ENCODE measurements at regions not wholly inside any gene's neighbourhood (a gene's known extent, or its start where the extent isn't known, plus 50 kb on each side); places are given as distances from the start of the nearest gene placed in this dataset.

DNA sequence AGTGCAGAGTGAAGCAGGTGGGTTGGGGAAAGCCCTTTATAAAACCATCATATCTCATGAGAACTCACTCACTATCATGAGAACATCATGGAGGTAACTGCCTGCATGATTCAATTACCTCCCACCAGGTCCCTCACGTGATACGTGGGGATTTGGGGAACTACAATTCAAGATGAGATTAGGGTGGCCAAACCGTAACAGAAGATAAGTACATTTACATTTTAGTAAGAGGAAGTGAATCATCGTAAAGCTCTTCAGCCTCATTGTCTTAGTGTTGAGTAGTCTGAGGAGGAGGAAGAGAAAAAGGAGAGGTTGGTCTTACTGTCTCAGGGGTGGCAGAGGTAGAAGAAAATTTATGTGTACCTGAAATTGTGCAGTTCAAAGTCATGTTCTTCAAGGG, 1053.4 kb upstream of the ADGRL4 start:
- DNase-seq (ENCODE audit: low spot score) = no peak

DNA sequence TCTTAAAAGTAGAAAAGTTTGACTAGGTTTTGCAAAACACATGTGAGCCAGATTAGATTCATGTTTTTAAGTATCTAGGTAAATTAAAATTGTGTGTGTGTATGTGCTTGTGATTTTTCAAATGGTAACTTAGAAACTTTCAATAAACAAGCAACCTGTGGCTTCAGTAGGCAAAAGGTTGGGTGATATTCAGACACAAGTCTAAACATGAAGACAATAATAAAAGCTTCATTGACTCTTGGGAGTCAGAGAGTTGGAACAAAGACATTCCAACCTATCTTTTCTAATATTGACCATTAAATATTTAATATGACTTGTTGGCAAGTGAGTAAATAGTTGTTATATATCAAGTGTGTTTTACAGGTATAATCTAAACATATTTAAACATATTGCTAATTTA, 1049.6 kb upstream of the ADGRL4 start:
- DNase-seq (ENCODE audit: low spot score) = no peak

- DNase-seq (ENCODE audit: low spot score) = no peak
Observed at GRCh38 chr1:80054129-80054528, 1047.6 kb upstream of the ADGRL4 start.

GRCh38 chr1:80053613-80054012, 1047.1 kb upstream of the ADGRL4 start:
- no peak for DNase-seq (ENCODE audit: low spot score)

DNA sequence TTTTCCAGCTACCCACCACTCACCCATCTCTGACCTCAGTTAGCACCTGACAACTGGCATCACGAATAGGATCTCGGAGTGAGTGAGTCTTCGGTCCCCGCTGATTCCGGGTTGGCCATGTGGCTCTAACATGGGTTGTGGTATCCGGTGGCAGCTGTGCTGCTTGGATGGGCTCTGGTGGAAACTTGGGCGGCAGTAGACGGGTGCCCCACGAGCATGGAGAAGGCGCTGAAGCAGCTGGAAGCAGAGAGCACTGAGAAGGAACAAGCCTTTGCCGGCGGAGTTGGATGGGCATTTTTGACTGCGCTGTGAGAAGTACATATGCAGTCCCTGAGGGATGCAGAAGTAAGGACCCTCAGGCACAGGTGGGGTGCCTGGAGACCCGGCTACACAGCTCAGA, 1044.0 kb upstream of the ADGRL4 start:
- DNase-seq (ENCODE audit: low spot score) = no peak

GRCh38 chr1:80050085-80050484, 1043.6 kb upstream of the ADGRL4 start:
- no peak for DNase-seq (ENCODE audit: low spot score)

GRCh38 chr1:80048716-80049115, 1042.2 kb upstream of the ADGRL4 start:
- DNase-seq (ENCODE audit: low spot score) = no peak

DNA sequence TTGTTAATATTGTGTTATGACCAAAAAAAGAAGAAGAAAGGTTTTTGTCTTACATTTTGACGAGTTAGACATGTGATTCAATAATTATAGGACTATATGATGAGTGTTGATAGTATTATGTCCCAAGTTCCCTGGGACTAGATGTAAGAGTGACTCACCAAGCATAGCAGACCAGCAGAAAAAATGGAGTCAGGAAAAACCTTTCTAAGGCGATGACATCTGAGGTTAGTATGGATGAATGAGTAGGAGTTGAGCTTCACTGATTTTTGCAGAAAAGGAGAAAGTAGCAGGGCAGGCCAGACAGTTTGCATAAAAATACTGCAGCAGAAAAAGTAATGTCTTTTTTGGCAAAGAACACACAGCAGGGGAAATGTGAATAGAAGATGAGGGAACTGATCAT, 1041.3 kb upstream of the ADGRL4 start:
- DNase-seq (ENCODE audit: low spot score) = no peak

DNA sequence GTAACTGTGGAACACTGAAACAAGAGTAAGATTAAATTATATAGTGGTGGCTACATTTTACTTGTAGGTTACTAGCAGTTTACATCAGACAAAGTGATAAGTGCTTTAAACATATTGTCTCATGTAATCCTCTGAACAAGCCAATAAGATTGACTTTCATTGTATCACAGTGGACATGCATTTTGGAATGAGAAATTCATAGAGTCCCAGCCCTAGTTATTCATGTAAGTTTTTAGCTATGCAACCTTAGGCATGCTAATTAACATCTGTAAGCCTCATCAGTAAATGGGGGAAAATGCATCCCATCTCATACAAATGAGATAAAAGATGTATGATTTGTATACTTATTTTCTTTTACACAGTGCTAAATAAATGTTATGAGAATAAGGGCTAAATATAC, 1038.1 kb upstream of the ADGRL4 start:
- no peak for DNase-seq (ENCODE audit: low spot score)

DNA sequence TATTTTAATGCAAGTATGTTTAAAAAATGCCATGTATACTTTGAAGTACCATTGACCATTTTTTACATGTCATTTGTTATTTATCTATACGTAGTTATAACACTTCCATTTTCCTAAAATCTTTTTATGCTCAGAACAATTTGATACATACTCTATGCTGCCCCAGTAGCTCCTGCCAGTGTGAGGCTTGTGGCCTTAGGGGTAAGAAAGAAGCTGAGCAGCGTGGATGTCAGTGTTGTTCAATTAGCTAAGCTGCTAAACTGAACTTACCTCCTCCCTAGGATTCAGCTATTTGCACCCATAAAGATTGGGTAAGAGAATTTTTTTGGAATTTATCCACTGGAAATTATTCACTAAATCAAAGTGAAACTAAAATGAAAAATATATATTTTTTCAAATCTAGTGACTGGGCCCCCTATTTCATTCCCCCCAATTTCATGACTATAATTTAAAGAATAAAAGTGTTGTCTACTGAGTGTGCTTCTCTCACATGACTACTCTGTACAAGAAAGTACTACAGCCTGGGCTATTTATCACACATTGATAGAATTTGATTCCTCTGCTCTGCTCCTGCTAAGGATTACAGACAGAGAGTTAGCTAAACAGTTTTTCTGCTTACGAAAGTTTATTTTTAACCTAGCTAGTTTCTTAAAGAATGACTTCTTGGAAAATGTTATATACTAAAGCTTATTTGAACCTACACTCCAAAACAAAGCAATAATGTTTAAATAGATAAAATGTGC, 1030.3 kb upstream of the ADGRL4 start:
- DNase-seq (ENCODE audit: low spot score) = no peak

DNA sequence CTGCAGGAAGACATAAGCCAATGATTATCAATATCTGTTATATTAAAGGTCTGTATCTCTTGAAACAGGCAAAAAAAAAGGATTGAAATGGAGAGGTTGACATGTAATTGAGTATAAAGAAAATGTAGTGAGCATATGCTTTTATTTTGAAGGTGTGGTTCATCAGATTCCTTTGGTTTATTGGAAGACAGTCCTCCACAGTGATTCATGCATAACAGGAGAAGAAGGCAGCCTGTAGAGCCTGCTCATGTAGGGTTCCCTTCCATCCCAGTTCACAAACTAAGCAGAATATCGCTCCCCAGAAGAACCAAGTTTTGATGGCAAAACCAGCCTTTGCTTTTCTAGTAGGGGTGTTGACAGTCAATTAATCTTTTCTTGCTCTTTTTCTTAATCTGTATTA, 1016.8 kb upstream of the ADGRL4 start:
- DNase-seq (ENCODE audit: low spot score) = no peak

DNA sequence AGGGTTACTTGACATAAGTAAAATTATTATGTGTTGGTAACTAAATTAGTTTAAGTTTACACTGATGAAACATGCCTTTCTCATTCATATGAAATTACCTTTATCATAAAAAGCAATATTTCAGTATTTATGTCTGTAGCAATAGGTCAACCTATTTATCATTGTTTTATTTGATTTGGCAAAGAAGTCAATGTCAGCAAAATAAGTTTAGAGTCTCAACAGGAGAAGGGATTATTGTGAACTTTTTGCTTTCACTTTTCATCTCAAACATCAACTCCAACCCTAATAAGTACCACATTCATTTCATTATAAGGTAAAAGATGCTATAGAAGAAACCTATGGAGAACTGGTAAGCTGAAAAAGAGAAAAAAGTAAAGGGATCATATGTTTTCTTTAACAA, 1015.4 kb upstream of the ADGRL4 start:
- no peak for DNase-seq (ENCODE audit: low spot score)

- no peak for DNase-seq (ENCODE audit: low spot score)
Observed at GRCh38 chr1:80018348-80018747, 1011.8 kb upstream of the ADGRL4 start.

- DNase-seq (ENCODE audit: low spot score) = no peak
Observed at GRCh38 chr1:80008934-80009333, 1002.4 kb upstream of the ADGRL4 start.

GRCh38 chr1:80003250-80003649, 996.7 kb upstream of the ADGRL4 start:
- no peak for DNase-seq (ENCODE audit: low spot score)

DNA sequence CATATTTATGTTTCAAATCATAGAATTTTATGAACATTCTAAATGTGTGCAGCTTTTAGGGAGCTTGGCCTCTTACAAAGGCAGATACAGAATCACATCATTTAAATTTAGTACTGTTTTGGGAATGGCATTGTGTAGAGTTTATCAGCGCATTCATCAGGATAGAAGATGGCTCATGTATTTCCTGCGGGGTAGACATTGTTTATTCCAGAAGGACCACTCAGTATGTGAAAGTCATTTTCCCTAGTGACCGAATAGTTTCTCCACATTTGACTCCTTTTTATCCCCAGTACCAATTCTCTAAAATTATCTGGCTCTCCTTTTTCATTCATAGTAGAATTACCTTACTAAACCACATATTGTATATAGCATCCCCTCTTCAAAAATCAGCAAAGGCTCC, 981.9 kb upstream of the ADGRL4 start:
- DNase-seq (ENCODE audit: low spot score) = no peak

DNA sequence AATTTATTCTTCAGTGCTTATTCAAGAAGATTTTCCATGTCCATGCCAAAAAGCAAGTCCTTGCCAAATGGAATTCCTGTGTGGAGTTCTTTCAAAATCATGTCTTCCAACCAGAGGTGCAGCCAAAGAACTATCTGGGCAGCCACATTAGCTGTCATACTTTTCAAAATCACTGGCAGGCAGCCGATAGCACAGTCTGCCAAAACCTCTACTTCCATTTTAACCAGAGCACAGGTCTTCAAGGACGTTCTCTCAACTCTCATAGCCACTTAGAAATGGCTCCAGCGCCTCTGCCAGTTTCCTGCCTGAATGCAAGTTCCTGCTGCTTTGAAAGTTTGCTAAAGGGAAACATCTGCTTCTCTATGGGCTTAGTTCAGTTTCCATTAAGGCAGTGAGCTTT, 975.7 kb upstream of the ADGRL4 start:
- DNase-seq (ENCODE audit: low spot score) = no peak

DNA sequence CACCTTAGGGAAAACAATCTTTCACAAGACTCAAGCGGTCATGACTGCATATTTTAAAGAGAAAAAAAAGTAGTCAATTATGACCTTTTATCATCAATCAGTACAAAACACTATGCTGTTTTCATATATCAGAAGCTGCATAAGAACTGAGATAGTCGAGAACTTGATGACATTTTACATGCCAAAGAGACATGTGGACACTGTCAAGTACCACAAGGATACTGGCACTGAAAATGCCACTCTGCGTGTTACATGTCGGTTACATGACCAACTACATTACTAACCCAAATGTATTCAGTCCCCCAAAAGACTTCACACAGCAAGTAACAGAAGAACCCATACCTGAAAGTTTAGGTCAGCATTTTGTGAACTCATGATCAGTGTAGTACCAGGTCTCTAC, 975.0 kb upstream of the ADGRL4 start:
- DNase-seq (ENCODE audit: low spot score) = no peak

- DNase-seq (ENCODE audit: low spot score) = no peak
Observed at GRCh38 chr1:79979346-79979745, 972.8 kb upstream of the ADGRL4 start.

DNA sequence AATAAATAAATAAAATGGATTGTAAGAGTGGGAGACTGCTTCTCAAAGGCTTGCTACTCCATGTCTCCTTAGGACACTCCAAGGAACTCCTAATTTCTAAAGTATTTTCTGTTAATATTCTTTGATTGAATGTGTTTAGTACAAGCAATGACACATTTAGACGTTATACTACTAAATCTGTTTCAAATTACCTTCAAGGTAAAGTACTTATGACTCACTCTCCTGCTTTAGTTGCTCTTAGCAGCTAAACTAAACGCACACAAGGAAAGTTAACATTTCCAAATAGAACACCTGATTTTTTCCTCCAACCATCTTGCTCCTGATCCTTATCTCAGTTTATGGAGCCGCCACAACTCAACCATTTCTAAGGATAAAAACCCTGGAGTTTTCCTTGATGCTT, 969.8 kb upstream of the ADGRL4 start:
- no peak for DNase-seq (ENCODE audit: low spot score)

DNA sequence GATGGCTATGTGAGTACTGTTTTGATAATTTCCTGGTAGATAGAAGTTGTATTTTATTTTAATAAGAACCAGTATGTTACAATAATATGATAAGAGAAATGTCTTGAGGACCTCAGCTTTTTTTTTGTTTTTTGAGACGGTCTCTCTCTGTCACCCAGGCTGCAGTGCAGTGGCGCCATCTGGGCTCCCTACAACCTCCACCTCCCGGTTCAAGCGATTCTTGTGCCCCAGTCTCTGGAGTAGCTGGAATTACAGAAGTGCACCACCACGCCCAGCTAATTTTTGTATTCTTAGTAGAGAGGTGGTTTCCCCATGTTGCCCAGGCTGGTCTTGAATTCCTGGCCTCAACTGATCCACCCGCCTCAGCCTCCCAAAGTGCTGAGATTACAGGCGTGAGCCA, 968.1 kb upstream of the ADGRL4 start:
- no peak for DNase-seq (ENCODE audit: low spot score)

DNA sequence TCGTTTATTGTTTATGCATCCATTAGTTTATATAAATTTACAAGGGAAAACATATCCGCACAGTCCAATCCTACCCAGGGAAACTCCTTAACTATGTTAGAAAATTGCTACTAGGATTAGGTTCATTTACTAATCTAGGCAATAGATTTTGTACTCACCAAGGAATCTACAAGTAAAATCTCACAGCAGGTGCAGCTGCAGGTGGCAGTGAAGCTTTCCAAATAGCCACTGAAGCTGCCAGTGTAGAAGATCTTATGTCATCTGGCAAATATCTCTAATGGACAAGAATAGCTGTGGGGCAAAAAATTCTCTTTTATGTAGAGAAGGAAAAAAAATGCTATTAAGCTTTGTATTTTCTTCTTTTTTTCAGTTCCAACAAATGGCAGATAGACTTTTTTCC, 963.4 kb upstream of the ADGRL4 start:
- no peak for DNase-seq (ENCODE audit: low spot score)

DNA sequence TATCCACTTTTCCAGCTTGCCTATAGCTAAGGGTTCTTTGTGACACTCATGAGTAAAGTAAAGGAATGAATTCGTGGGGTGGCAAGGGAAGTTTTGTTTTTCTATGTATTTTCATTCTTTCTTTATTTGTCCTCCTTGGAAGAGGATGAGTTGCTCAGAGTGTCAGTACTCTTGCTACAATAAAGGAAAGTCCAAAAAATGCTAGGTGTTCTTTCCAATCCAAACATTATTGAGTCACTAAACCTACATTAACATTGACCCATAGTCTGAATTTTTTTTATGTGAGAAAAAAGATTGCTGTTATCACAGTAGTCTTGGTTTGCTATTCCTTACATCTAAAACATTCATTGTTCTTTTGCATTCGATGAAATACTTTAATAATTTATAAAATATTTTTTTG, 959.9 kb upstream of the ADGRL4 start:
- no peak for DNase-seq (ENCODE audit: low spot score)

GRCh38 chr1:79959635-79960034, 953.1 kb upstream of the ADGRL4 start:
- DNase-seq (ENCODE audit: low spot score) = no peak

GRCh38 chr1:79955966-79956365, 949.4 kb upstream of the ADGRL4 start:
- DNase-seq (ENCODE audit: low spot score) = no peak
